ENCODE measurements at regions not wholly inside any gene's neighbourhood (a gene's known extent, or its start where the extent isn't known, plus 50 kb on each side); places are given as distances from the start of the nearest gene placed in this dataset.

GRCh38 chr17:443109-443508 lies 90.5 kb upstream of the RPH3AL start:
- intact Hi-C loops (cut with micrococcal nuclease; ENCODE audit: unreplicated experiment), result no loop called here
- CTCF ChIA-PET (ENCODE audit: low intra/inter-chr PET ratio, low total read pairs), result no interaction called here
- POLR2A ChIA-PET, result no interaction called here
- no peak overlapping the region for H3K9ac ChIP-seq (ENCODE audit: insufficient read depth, low read depth, low read length)
- peaks cover 0 to 5% of the 10 kb centered on the region in 2 experiments; a peak in 1 of 5 replicates for H3K36me3 ChIP-seq (replicated peaks in 1 of 2; ENCODE audit: control insufficient read depth in 1 of 2, insufficient read depth in 2 of 2, low read length in 2 of 2)
- no peaks in the 10 kb centered on the region for H3K27me3 ChIP-seq (ENCODE audit: control insufficient read depth in 1 of 2, insufficient read depth in 2 of 2, low read length in 2 of 2)
- in situ Hi-C loops (cut with HindIII; ENCODE audit: extremely low pct_ligation_motif_present, low pct_unique_long_range_greater_than_20kb), result no loop called here
- BruUV-seq (replicated peaks), result no TSS peak
- WGBS (ENCODE audit: low lambda C conversion rate), result 96% methylated on average over 8 of the region's 30 CpGs
- ATAC-seq (no peak), FAIRE-seq (no peak), DNase-seq (ENCODE audit: low spot score) (no peak)
- H3K4me3 ChIP-seq (replicated peaks in 1 of 3; ENCODE audit: insufficient read depth in 1 of 3, low read depth in 2 of 3, low read length in 3 of 3), result no peak overlapping the region
- no peak for TF ChIP-seq NFYB (CRISPR knock-in tag; IDR thresholded peaks at IDR 0.05)
- no peak for TF ChIP-seq MAX (IDR thresholded peaks at IDR 0.05)
- TF ChIP-seq GLMP (CRISPR knock-in tag; IDR thresholded peaks at IDR 0.05; ENCODE audit: borderline replicate concordance), result no peak
- no peak for TF ChIP-seq MAFG (CRISPR knock-in tag; IDR thresholded peaks at IDR 0.05)
- no peak for TF ChIP-seq SMAD9 (CRISPR knock-in tag; IDR thresholded peaks at IDR 0.05)
- TF ChIP-seq NFE2L1 (CRISPR knock-in tag; IDR thresholded peaks at IDR 0.05; ENCODE audit: borderline replicate concordance), result no peak
- TF ChIP-seq SRF (IDR thresholded peaks at IDR 0.05; ENCODE audit: low read depth, low read length), result no peak
- no peak for TF ChIP-seq ZNF430 (CRISPR knock-in tag; IDR thresholded peaks at IDR 0.05)
- no peak for TF ChIP-seq ZSCAN30 (CRISPR knock-in tag; IDR thresholded peaks at IDR 0.05)
- no peak for TF ChIP-seq ZNF841 (CRISPR knock-in tag; IDR thresholded peaks at IDR 0.05; ENCODE audit: borderline replicate concordance)
- no peak for TF ChIP-seq HIVEP1 (CRISPR knock-in tag; IDR thresholded peaks at IDR 0.05)
- no peak for TF ChIP-seq FOXP4 (CRISPR knock-in tag; IDR thresholded peaks at IDR 0.05)
- no peak for TF ChIP-seq RBAK (CRISPR knock-in tag; IDR thresholded peaks at IDR 0.05)
- TF ChIP-seq RFX1 (IDR thresholded peaks at IDR 0.05), result no peak
- TF ChIP-seq SP4 (CRISPR knock-in tag; IDR thresholded peaks at IDR 0.05), result no peak
- no peak for TF ChIP-seq ZNF598 (CRISPR knock-in tag; IDR thresholded peaks at IDR 0.05; ENCODE audit: borderline replicate concordance)
- no peak for TF ChIP-seq CBX2 (IDR thresholded peaks at IDR 0.05; ENCODE audit: low read depth, low read length)
- TF ChIP-seq CBX2 (CRISPR knock-in tag; IDR thresholded peaks at IDR 0.05; ENCODE audit: low read depth), result no peak
- TF ChIP-seq ZNF547 (CRISPR knock-in tag; IDR thresholded peaks at IDR 0.05), result no peak
- TF ChIP-seq ELF1 (CRISPR knock-in tag; IDR thresholded peaks at IDR 0.05), result no peak
- H3K79me2 ChIP-seq (ENCODE audit: insufficient read depth, low read length), result no peaks in the 10 kb centered on the region
- no peaks in the 10 kb centered on the region for H3K9me3 ChIP-seq (ENCODE audit: low read length)
- H3K4me2 ChIP-seq (ENCODE audit: low read depth, low read length), result no peak overlapping the region
- H3K4me1 ChIP-seq (ENCODE audit: insufficient read depth, low read length), result peaks cover 14% of the 10 kb centered on the region
- H2AFZ ChIP-seq (ENCODE audit: low read length), result no peak overlapping the region
- no peak overlapping the region for H3K27ac ChIP-seq (ENCODE audit: extremely low read length, insufficient read depth, low read length)
- no peaks in the 10 kb centered on the region for H4K20me1 ChIP-seq (ENCODE audit: insufficient read depth, low read length)

Measured in HepG2 (cell line).